ENCODE measurements at regions not wholly inside any gene's neighbourhood (a gene's known extent, or its start where the extent isn't known, plus 50 kb on each side); places are given as distances from the start of the nearest gene placed in this dataset.

DNA sequence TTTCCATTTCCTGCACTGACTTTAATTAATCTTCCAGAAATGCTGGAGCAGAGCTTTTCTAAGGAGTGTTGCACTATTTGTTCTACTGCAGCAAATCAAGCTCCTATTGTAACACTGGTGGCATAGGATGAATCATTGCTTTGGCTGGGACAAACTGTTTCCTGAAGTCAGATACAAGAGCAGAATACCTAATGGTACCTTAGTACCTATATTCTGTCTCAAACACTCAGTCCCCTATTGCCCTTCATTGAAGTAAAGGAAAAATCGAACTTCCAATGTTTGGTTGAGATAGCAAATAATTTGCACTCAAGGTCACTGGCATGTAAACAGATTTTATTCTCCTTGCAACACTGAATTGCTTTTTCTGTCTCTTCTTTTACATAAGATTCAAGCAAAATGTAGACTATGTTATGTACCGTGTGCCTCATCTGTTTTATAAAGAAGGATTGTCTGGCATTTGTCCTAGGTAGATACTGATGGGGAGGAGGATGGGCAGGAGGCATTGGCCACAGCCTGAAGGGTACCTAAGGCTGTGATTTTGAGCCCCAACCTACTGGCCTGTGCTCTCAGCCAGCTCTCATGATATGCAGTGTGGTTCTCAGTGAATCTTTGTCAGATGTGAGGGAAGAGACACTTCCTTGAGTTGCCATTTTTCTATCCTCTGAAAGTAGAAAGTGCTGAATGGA lies 141.6 kb downstream of the AASDH start (continued):
- TF ChIP-seq, protein P1, sequence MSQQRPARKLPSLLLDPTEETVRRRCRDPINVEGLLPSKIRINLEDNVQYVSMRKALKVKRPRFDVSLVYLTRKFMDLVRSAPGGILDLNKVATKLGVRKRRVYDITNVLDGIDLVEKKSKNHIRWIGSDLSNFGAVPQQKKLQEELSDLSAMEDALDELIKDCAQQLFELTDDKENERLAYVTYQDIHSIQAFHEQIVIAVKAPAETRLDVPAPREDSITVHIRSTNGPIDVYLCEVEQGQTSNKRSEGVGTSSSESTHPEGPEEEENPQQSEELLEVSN (IDR thresholded peaks at IDR 0.05; ENCODE audit: borderline replicate concordance, low read depth) = no peak
- TF ChIP-seq, protein P2, sequence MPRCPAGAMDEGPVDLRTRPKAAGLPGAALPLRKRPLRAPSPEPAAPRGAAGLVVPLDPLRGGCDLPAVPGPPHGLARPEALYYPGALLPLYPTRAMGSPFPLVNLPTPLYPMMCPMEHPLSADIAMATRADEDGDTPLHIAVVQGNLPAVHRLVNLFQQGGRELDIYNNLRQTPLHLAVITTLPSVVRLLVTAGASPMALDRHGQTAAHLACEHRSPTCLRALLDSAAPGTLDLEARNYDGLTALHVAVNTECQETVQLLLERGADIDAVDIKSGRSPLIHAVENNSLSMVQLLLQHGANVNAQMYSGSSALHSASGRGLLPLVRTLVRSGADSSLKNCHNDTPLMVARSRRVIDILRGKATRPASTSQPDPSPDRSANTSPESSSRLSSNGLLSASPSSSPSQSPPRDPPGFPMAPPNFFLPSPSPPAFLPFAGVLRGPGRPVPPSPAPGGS (IDR thresholded peaks at IDR 0.05) = no peak
- TF ChIP-seq HOXA7 (CRISPR knock-in tag; IDR thresholded peaks at IDR 0.05) = no peak
- no peak for TF ChIP-seq ZC3H11A (IDR thresholded peaks at IDR 0.05)

DNA sequence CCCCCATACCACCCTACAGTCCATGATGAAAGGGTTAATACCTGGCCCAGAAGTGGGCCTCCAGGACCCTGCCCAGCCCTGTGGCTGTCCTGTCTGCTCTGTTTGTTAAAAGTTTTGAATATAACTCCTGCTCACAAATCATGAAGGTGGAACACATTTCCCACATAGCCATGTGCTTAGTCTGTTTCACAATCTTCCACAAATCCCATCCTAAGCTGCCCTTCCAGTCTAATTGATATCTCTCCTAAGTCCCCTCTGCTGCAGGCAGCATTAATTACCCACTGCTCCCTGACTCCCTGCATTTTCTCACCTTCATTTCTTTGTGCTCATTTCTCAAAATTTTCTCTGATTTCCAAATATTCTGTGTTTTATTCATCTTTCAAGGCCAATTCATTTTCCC lies 142.6 kb downstream of the AASDH start:
- Histone ChIP-seq H3K4me2 (no peak overlapping the region), H3K4me1 (peaks cover 8% of the 10 kb centered on the region; the same call in 2 of the 3 replicates), H3K27ac (no peak overlapping the region; a peak in 1 of 6 replicates), H3K4me3 (no peak overlapping the region), H3K9me3 (no peaks in the 10 kb centered on the region)
- no peak for TF ChIP-seq CBX2 (IDR thresholded peaks at IDR 0.05; ENCODE audit: borderline replicate concordance, low read depth)
- TF ChIP-seq POLR2A (IDR thresholded peaks at IDR 0.05; ENCODE audit: low read length) = no peak
- TF ChIP-seq BHLHE40 (IDR thresholded peaks at IDR 0.05; ENCODE audit: low read depth, low read length) = no peak
- TF ChIP-seq, protein P3, sequence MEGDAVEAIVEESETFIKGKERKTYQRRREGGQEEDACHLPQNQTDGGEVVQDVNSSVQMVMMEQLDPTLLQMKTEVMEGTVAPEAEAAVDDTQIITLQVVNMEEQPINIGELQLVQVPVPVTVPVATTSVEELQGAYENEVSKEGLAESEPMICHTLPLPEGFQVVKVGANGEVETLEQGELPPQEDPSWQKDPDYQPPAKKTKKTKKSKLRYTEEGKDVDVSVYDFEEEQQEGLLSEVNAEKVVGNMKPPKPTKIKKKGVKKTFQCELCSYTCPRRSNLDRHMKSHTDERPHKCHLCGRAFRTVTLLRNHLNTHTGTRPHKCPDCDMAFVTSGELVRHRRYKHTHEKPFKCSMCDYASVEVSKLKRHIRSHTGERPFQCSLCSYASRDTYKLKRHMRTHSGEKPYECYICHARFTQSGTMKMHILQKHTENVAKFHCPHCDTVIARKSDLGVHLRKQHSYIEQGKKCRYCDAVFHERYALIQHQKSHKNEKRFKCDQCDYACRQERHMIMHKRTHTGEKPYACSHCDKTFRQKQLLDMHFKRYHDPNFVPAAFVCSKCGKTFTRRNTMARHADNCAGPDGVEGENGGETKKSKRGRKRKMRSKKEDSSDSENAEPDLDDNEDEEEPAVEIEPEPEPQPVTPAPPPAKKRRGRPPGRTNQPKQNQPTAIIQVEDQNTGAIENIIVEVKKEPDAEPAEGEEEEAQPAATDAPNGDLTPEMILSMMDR (IDR thresholded peaks at IDR 0.05) = no peak
- no peak for TF ChIP-seq ZSCAN20 (CRISPR knock-in tag; IDR thresholded peaks at IDR 0.05)
- ATAC-seq (no peak), DNase-seq (ENCODE audit: low read depth in 1 of 2, low spot score in 1 of 2) (no peak), FAIRE-seq (no peak)
- ChIA-PET CTCF (no interaction called here), POLR2A (no interaction called here)

DNA sequence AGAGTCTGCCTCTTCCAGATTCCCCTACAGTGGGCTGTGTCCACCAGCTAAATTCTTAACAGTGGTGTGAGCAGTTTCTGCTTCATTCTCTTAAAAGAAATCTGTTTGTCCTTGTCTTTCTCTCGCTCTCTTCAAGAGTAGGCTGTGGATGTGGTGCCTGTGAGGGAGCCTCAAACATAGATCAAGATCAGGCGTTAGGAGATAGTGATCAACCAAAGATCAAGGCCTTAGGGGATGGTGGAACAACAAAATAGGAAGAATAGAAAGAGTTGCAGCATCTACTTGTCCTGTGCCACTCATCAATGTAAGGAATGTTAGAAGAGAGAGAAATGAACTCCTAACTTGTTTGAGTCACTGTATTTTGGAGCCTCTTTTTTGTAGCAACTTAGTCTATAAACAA lies 144.2 kb downstream of the AASDH start:
- 80% methylated on average over 2 of the region's 2 CpGs for WGBS (ENCODE audit: missing lambda C conversion rate)
- no peak overlapping the region for H3K4me3 ChIP-seq
- POLR2A ChIA-PET = no interaction called here
- H3K4me1 ChIP-seq = peaks cover 8% of the 10 kb centered on the region; the same call in 2 of the 3 replicates
- H3K9me3 ChIP-seq = no peaks in the 10 kb centered on the region
- CTCF ChIA-PET = no interaction called here
- TF ChIP-seq MYC (IDR thresholded peaks at IDR 0.05; ENCODE audit: borderline replicate concordance, low read length) (no peak), EHF (CRISPR knock-in tag; IDR thresholded peaks at IDR 0.05) (no peak), KDM1A (IDR thresholded peaks at IDR 0.05; ENCODE audit: low read depth) (no peak), RARB (CRISPR knock-in tag; IDR thresholded peaks at IDR 0.05) (no peak), POLR2A (IDR thresholded peaks at IDR 0.05; ENCODE audit: low read length) (no peak), TP53 (CRISPR knock-in tag; IDR thresholded peaks at IDR 0.05) (no peak), ESRRA (IDR thresholded peaks at IDR 0.05; ENCODE audit: borderline replicate concordance, low read length) (no peak), TFCP2L1 (CRISPR knock-in tag; IDR thresholded peaks at IDR 0.05) (no peak), CEBPB (IDR thresholded peaks at IDR 0.05) (no peak)
- TF ChIP-seq, protein P2 (IDR thresholded peaks at IDR 0.05) = no peak
- no peak overlapping the region for H3K27ac ChIP-seq
- DNase-seq (ENCODE audit: low read depth in 1 of 2, low spot score in 1 of 2) (no peak), FAIRE-seq (no peak), ATAC-seq (no peak)
- H3K4me2 ChIP-seq = no peak overlapping the region

Measured in A549 (cell line).